ENCODE measurements at regions not wholly inside any gene's neighbourhood (a gene's known extent, or its start where the extent isn't known, plus 50 kb on each side); places are given as distances from the start of the nearest gene placed in this dataset.

- Histone ChIP-seq H3K4me1 (no peaks in the 10 kb centered on the region), H3K4me3 (no peak overlapping the region), H3K27ac (replicated peaks in 1 of 4) (no peak overlapping the region), H3K27me3 (no peaks in the 10 kb centered on the region), H3K9me3 (no peaks in the 10 kb centered on the region), H3K36me3 (no peaks in the 10 kb centered on the region)
- intact Hi-C loops (cut with DNase I): no loop called here
- no peak for TF ChIP-seq CTCF (IDR thresholded peaks at IDR 0.05)
- no peak for TF ChIP-seq POLR2A (IDR thresholded peaks at IDR 0.05; ENCODE audit: low read depth)
- TF ChIP-seq POLR2AphosphoS5 (IDR thresholded peaks at IDR 0.05): no peak
- TF ChIP-seq EP300 (IDR thresholded peaks at IDR 0.05): no peak
- DNase-seq (ENCODE audit: extremely low spot score): no peak
- 70% methylated on average over 1 of the region's 1 CpG for WGBS
Measured at GRCh38 chr12:65636436-65636835, 187.8 kb upstream of the HMGA2 start.

GRCh38 chr12:65637150-65637549 is 187.1 kb upstream of the HMGA2 start:
- DNase-seq (ENCODE audit: extremely low spot score): no peak
- H3K27me3 ChIP-seq: peaks cover 0 to 4% (median 0%) of the 10 kb centered on the region in 4 donors
- H3K36me3 ChIP-seq: no peaks in the 10 kb centered on the region
- intact Hi-C loops (cut with DNase I): no loop called here
- no peak overlapping the region for H3K4me3 ChIP-seq
- no peaks in the 10 kb centered on the region for H3K4me1 ChIP-seq
- WGBS: 89% methylated on average over 2 of the region's 2 CpGs
- H3K27ac ChIP-seq (replicated peaks in 1 of 4): no peak overlapping the region
- TF ChIP-seq POLR2AphosphoS5 (IDR thresholded peaks at IDR 0.05) (no peak), EP300 (IDR thresholded peaks at IDR 0.05) (no peak), POLR2A (IDR thresholded peaks at IDR 0.05; ENCODE audit: low read depth) (no peak), CTCF (IDR thresholded peaks at IDR 0.05) (no peak)
- no peaks in the 10 kb centered on the region for H3K9me3 ChIP-seq

GRCh38 chr12:65637774-65638173 is 186.5 kb upstream of the HMGA2 start:
- DNase-seq (ENCODE audit: extremely low spot score): no peak
- intact Hi-C loops (cut with DNase I): no loop called here
- TF ChIP-seq CTCF (IDR thresholded peaks at IDR 0.05) (no peak), EP300 (IDR thresholded peaks at IDR 0.05) (no peak), POLR2AphosphoS5 (IDR thresholded peaks at IDR 0.05) (no peak), POLR2A (IDR thresholded peaks at IDR 0.05; ENCODE audit: low read depth) (no peak)
- no peaks in the 10 kb centered on the region for H3K36me3 ChIP-seq
- 89% methylated on average over 5 of the region's 5 CpGs for WGBS
- H3K27me3 ChIP-seq: peaks cover 0 to 7% (median 0%) of the 10 kb centered on the region in 4 donors
- no peak overlapping the region for H3K4me3 ChIP-seq
- H3K9me3 ChIP-seq: no peaks in the 10 kb centered on the region
- H3K4me1 ChIP-seq: no peaks in the 10 kb centered on the region
- no peak overlapping the region for H3K27ac ChIP-seq (replicated peaks in 1 of 4)

- no peaks in the 10 kb centered on the region for H3K36me3 ChIP-seq
- no peaks in the 10 kb centered on the region for H3K9me3 ChIP-seq
- intact Hi-C loops (cut with DNase I): no loop called here
- no peaks in the 10 kb centered on the region for H3K4me1 ChIP-seq
- H3K4me3 ChIP-seq: no peak overlapping the region
- no peak for DNase-seq (ENCODE audit: extremely low spot score)
- H3K27me3 ChIP-seq: peaks cover 0 to 7% (median 0%) of the 10 kb centered on the region in 4 donors
- no peak for TF ChIP-seq CTCF (IDR thresholded peaks at IDR 0.05)
- TF ChIP-seq EP300 (IDR thresholded peaks at IDR 0.05): no peak
- no peak for TF ChIP-seq POLR2A (IDR thresholded peaks at IDR 0.05; ENCODE audit: low read depth)
- TF ChIP-seq POLR2AphosphoS5 (IDR thresholded peaks at IDR 0.05): no peak
- H3K27ac ChIP-seq (replicated peaks in 1 of 4): no peak overlapping the region
Measured at GRCh38 chr12:65638324-65638723, 186.0 kb upstream of the HMGA2 start.

GRCh38 chr12:65640489-65640901 is 183.8 kb upstream of the HMGA2 start:
- no peak for DNase-seq (ENCODE audit: extremely low spot score)
- Histone ChIP-seq H3K36me3 (no peaks in the 10 kb centered on the region), H3K27ac (replicated peaks in 1 of 4) (no peak overlapping the region), H3K4me3 (no peak overlapping the region), H3K4me1 (no peaks in the 10 kb centered on the region), H3K9me3 (no peaks in the 10 kb centered on the region), H3K27me3 (peaks cover 0 to 7% (median 0%) of the 10 kb centered on the region in 4 donors)
- TF ChIP-seq CTCF (IDR thresholded peaks at IDR 0.05) (no peak), POLR2AphosphoS5 (IDR thresholded peaks at IDR 0.05) (peak in 1 of 2 donors; percentile 23), EP300 (IDR thresholded peaks at IDR 0.05) (no peak)
- WGBS: 86% methylated on average over 3 of the region's 3 CpGs
- intact Hi-C loops (cut with DNase I): no loop called here
